ENCODE measurements at regions not wholly inside any gene's neighbourhood (a gene's known extent, or its start where the extent isn't known, plus 50 kb on each side); places are given as distances from the start of the nearest gene placed in this dataset.

- TF ChIP-seq CTCF (conservative IDR thresholded peaks at IDR 0.05; ENCODE audit: low read depth, low read length): no peak
- no peak for TF ChIP-seq EZH2 (IDR thresholded peaks at IDR 0.05; ENCODE audit: borderline replicate concordance, low read depth, low read length, poor library complexity, severe bottlenecking)
Measured at GRCh38 chr20:25859649-25860530, 163.2 kb upstream of the ZNF337 start.
